WTC11 (cell line): ENCODE measurements at regions not wholly inside any gene's neighbourhood (a gene's known extent, or its start where the extent isn't known, plus 50 kb on each side); places are given as distances from the start of the nearest gene placed in this dataset.

Experiments
- ATAC-seq: fragments of 200-7000 bp; cut with Tn5 transposase; 2 replicates; pipeline ENCODE4 v1.10.0; 2021; ENCODE audit warnings: mild to moderate bottlenecking, moderate library complexity
- CTCF ChIA-PET: fragments of 300-600 bp; sonication (Branson Sonifier 250); formaldehyde crosslinking; loops from one replicate; lab custom pipeline; 2021; ENCODE audit warnings: antibody characterized with exemption; lab: Charles Lee
- POLR2A ChIA-PET: fragments of 350-600 bp; sonication (Branson Sonifier 250); formaldehyde crosslinking; loops from one replicate; lab custom pipeline; 2021; ENCODE audit warnings: antibody characterized with exemption; lab: Charles Lee
- DNase-seq: peaks from one replicate; pipeline ENCODE4 v3.0.0; 2021; ENCODE audit warnings: low spot score
- H3K27ac Mint-ChIP-seq: 2 replicates; pipeline ENCODE4 v1.8.0; 2021; ENCODE audit warnings: mixed read lengths
- H3K27me3 Mint-ChIP-seq: 2 replicates; pipeline ENCODE4 v1.8.0; 2021; ENCODE audit warnings: low read depth, mild to moderate bottlenecking, moderate library complexity, mixed read lengths
- H3K36me3 Mint-ChIP-seq: 2 replicates; pipeline ENCODE4 v1.8.0; 2021; ENCODE audit warnings: mixed read lengths
- H3K4me1 Mint-ChIP-seq: 2 replicates; pipeline ENCODE4 v1.8.0; 2022; ENCODE audit warnings: mixed read lengths
- H3K4me3 Mint-ChIP-seq: 2 replicates; pipeline ENCODE4 v1.8.0; 2021; ENCODE audit warnings: mild to moderate bottlenecking, moderate library complexity, mixed read lengths
- H3K9me3 Mint-ChIP-seq: 2 replicates; pipeline ENCODE4 v1.8.0; 2021; ENCODE audit warnings: mixed read lengths
- ATF2 ChIP-seq: sonication (generic); formaldehyde crosslinking; IDR thresholded peaks from 2 replicates; pipeline ENCODE4 v1.8.1; 2022; ENCODE audit warnings: low read depth, missing genetic modification reagents, borderline replicate concordance
- CREB1 ChIP-seq: sonication (generic); formaldehyde crosslinking; IDR thresholded peaks from 2 replicates; pipeline ENCODE4 v1.8.0; 2023; ENCODE audit warnings: mild to moderate bottlenecking, missing genetic modification reagents
- E2F4 ChIP-seq: sonication (generic); formaldehyde crosslinking; IDR thresholded peaks from 2 replicates; pipeline ENCODE4 v1.8.1; 2022; ENCODE audit warnings: low read depth, mild to moderate bottlenecking, moderate library complexity, missing genetic modification reagents, borderline replicate concordance
- FOXK1 ChIP-seq: sonication (generic); formaldehyde crosslinking; IDR thresholded peaks from 2 replicates; pipeline ENCODE4 v1.8.0; 2022; ENCODE audit warnings: mild to moderate bottlenecking, moderate library complexity, missing genetic modification reagents
- GABPB1 ChIP-seq: sonication (generic); formaldehyde crosslinking; IDR thresholded peaks from 2 replicates; pipeline ENCODE4 v1.8.1; 2023; ENCODE audit warnings: mild to moderate bottlenecking, missing genetic modification reagents
- JAZF1 ChIP-seq: fragments of 250-450 bp; sonication (Bioruptor Pico); IDR thresholded peaks from 2 replicates; pipeline ENCODE4 v1.9.0; 2021; ENCODE audit warnings: moderate library complexity, mild to moderate bottlenecking, inconsistent platforms
- JUN ChIP-seq: sonication (generic); formaldehyde crosslinking; IDR thresholded peaks from 2 replicates; pipeline ENCODE4 v1.8.0; 2023; ENCODE audit warnings: mild to moderate bottlenecking, missing genetic modification reagents
- MAX ChIP-seq: sonication (generic); formaldehyde crosslinking; IDR thresholded peaks from 2 replicates; pipeline ENCODE4 v1.8.0; 2022; ENCODE audit warnings: mild to moderate bottlenecking, missing genetic modification reagents
- NR2C2 ChIP-seq: sonication (generic); formaldehyde crosslinking; IDR thresholded peaks from 2 replicates; pipeline ENCODE4 v1.8.0; 2022; ENCODE audit warnings: mild to moderate bottlenecking, missing genetic modification reagents
- OVOL2 ChIP-seq: fragments of 250-450 bp; sonication (Bioruptor Pico); IDR thresholded peaks from 2 replicates; pipeline ENCODE4 v1.9.0; 2021; ENCODE audit warnings: mild to moderate bottlenecking, borderline replicate concordance
- RELA ChIP-seq: sonication (generic); formaldehyde crosslinking; IDR thresholded peaks from 2 replicates; pipeline ENCODE4 v1.8.1; 2022; ENCODE audit warnings: missing genetic modification reagents, mild to moderate bottlenecking, borderline replicate concordance
- SMAD3 ChIP-seq: sonication (generic); formaldehyde crosslinking; IDR thresholded peaks from 2 replicates; pipeline ENCODE4 v1.8.0; 2022; ENCODE audit warnings: missing genetic modification reagents, mild to moderate bottlenecking, borderline replicate concordance
- STAT6 ChIP-seq: sonication (generic); formaldehyde crosslinking; conservative IDR thresholded peaks from 2 replicates; pipeline ENCODE4 v1.8.1; 2023; ENCODE audit warnings: mild to moderate bottlenecking, low read depth, missing genetic modification reagents, moderate library complexity
- ZBTB43 ChIP-seq: sonication (generic); formaldehyde crosslinking; IDR thresholded peaks from 2 replicates; pipeline ENCODE4 v1.8.1; 2023; ENCODE audit warnings: mild to moderate bottlenecking, missing genetic modification reagents
- ZMAT4 ChIP-seq: fragments of 250-450 bp; sonication (Bioruptor Pico); IDR thresholded peaks from 2 replicates; pipeline ENCODE4 v1.9.0; 2021; ENCODE audit warnings: mild to moderate bottlenecking
- TF ChIP-seq, protein P1 (sequence below): sonication (generic); formaldehyde crosslinking; IDR thresholded peaks from 2 replicates; pipeline ENCODE4 v1.8.1; 2023; ENCODE audit warnings: mild to moderate bottlenecking, missing genetic modification reagents, moderate library complexity
- TF ChIP-seq, protein P2 (sequence below): fragments of 250-450 bp; sonication (Bioruptor Pico); IDR thresholded peaks from 2 replicates; pipeline ENCODE4 v1.8.0; 2021; ENCODE audit warnings: mild to moderate bottlenecking
- TF ChIP-seq, protein P3 (sequence below): fragments of 250-450 bp; sonication (Bioruptor Pico); IDR thresholded peaks from 2 replicates; pipeline ENCODE4 v1.9.0; 2021; ENCODE audit warnings: mild to moderate bottlenecking
- TF ChIP-seq, protein P4 (sequence below): fragments of 200-600 bp; IDR thresholded peaks from 2 replicates; pipeline ENCODE4 v1.8.0; 2022; ENCODE audit warnings: antibody characterized with exemption

GRCh38 chrX:150014525-150014924 lies 76.2 kb upstream of the EOLA2 start:
- no peak for DNase-seq
- Mint-ChIP-seq H3K27ac (no peak overlapping the region), H3K36me3 (no peaks in the 10 kb centered on the region), H3K9me3 (no peaks in the 10 kb centered on the region), H3K27me3 (no peaks in the 10 kb centered on the region), H3K4me3 (no peak overlapping the region), H3K4me1 (no peaks in the 10 kb centered on the region)
- CTCF ChIA-PET, result no interaction called here
- TF ChIP-seq OVOL2 (CRISPR knock-in tag) (no peak), ZBTB43 (CRISPR knock-in tag) (no peak), NR2C2 (no peak), CREB1 (no peak), FOXK1 (no peak), JUN (CRISPR knock-in tag) (no peak), E2F4 (CRISPR knock-in tag) (no peak), STAT6 (CRISPR knock-in tag) (no peak), GABPB1 (no peak), JAZF1 (CRISPR knock-in tag) (no peak), RELA (CRISPR knock-in tag) (no peak), MAX (no peak), SMAD3 (CRISPR knock-in tag) (no peak), ATF2 (CRISPR knock-in tag) (no peak), ZMAT4 (no peak)
- TF ChIP-seq, protein P1, sequence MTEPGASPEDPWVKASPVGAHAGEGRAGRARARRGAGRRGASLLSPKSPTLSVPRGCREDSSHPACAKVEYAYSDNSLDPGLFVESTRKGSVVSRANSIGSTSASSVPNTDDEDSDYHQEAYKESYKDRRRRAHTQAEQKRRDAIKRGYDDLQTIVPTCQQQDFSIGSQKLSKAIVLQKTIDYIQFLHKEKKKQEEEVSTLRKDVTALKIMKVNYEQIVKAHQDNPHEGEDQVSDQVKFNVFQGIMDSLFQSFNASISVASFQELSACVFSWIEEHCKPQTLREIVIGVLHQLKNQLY (CRISPR knock-in tag), result no peak
- TF ChIP-seq, protein P2, sequence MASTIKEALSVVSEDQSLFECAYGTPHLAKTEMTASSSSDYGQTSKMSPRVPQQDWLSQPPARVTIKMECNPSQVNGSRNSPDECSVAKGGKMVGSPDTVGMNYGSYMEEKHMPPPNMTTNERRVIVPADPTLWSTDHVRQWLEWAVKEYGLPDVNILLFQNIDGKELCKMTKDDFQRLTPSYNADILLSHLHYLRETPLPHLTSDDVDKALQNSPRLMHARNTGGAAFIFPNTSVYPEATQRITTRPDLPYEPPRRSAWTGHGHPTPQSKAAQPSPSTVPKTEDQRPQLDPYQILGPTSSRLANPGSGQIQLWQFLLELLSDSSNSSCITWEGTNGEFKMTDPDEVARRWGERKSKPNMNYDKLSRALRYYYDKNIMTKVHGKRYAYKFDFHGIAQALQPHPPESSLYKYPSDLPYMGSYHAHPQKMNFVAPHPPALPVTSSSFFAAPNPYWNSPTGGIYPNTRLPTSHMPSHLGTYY, result no peak
- TF ChIP-seq, protein P3, sequence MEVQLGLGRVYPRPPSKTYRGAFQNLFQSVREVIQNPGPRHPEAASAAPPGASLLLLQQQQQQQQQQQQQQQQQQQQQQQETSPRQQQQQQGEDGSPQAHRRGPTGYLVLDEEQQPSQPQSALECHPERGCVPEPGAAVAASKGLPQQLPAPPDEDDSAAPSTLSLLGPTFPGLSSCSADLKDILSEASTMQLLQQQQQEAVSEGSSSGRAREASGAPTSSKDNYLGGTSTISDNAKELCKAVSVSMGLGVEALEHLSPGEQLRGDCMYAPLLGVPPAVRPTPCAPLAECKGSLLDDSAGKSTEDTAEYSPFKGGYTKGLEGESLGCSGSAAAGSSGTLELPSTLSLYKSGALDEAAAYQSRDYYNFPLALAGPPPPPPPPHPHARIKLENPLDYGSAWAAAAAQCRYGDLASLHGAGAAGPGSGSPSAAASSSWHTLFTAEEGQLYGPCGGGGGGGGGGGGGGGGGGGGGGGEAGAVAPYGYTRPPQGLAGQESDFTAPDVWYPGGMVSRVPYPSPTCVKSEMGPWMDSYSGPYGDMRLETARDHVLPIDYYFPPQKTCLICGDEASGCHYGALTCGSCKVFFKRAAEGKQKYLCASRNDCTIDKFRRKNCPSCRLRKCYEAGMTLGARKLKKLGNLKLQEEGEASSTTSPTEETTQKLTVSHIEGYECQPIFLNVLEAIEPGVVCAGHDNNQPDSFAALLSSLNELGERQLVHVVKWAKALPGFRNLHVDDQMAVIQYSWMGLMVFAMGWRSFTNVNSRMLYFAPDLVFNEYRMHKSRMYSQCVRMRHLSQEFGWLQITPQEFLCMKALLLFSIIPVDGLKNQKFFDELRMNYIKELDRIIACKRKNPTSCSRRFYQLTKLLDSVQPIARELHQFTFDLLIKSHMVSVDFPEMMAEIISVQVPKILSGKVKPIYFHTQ (CRISPR knock-in tag), result no peak
- TF ChIP-seq, protein P4, sequence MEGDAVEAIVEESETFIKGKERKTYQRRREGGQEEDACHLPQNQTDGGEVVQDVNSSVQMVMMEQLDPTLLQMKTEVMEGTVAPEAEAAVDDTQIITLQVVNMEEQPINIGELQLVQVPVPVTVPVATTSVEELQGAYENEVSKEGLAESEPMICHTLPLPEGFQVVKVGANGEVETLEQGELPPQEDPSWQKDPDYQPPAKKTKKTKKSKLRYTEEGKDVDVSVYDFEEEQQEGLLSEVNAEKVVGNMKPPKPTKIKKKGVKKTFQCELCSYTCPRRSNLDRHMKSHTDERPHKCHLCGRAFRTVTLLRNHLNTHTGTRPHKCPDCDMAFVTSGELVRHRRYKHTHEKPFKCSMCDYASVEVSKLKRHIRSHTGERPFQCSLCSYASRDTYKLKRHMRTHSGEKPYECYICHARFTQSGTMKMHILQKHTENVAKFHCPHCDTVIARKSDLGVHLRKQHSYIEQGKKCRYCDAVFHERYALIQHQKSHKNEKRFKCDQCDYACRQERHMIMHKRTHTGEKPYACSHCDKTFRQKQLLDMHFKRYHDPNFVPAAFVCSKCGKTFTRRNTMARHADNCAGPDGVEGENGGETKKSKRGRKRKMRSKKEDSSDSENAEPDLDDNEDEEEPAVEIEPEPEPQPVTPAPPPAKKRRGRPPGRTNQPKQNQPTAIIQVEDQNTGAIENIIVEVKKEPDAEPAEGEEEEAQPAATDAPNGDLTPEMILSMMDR, result no peak
- POLR2A ChIA-PET, result no interaction called here
- ATAC-seq, result no peak
